ENCODE measurements at regions not wholly inside any gene's neighbourhood (a gene's known extent, or its start where the extent isn't known, plus 50 kb on each side); places are given as distances from the start of the nearest gene placed in this dataset.

DNA sequence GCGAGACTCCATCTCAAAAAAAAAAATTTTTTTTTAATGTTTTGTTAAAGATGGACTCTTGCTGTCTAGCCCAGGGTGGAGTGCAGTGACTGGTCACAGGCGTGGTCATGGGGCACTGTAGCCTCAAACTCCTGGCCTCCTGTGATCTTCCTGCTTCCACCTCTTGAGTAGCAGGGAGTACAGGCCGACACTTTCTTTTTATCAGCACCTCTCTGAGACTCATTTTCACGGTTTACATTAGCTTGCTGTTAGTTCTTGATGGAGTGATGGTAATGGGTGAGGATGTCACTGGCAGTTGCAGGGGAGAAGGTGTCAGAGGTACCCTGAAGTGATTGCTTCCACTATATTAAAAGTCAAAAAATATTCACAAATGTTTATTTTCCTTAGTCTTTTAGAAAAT lies 95.3 kb upstream of the MTPN start:
- no peak for DNase-seq (ENCODE audit: low read depth in 1 of 2, low spot score in 1 of 2)

DNA sequence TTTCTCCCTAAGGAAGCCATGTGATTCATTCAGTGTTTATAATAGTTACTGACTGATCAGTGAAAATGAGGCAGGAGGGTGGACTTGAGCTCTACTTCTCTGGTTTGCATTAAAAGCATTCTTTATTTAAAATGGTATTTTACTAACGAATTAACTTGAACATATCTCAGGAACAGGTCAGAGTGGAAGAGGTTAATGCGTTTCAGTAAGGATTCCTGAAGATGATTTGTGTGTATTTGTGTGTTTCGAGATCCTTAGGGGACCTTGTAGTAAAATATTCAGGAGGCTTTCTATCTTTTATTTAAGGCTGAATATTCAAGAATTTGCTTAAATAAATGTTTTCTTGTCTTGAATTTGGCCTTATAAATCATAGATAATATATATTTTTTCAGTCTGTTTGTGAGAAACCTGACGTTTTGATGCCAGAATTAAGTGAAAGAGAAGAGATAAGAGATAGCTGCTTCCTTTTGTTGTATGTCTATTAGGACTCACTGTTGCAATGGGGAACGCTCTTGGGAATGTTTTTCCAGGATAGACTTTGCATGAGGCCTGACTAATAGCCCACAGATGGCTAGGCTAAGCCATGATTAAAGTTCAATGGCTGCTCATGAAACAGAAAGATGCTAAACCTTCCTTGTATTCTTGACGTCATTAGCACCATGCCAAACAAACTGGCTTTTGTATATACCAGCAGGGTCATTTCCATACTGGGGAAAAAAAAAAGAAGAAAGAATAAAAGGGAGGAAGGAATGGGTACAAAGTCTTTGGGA lies 93.8 kb upstream of the MTPN start:
- no peak for DNase-seq (ENCODE audit: low read depth in 1 of 2, low spot score in 1 of 2)

DNA sequence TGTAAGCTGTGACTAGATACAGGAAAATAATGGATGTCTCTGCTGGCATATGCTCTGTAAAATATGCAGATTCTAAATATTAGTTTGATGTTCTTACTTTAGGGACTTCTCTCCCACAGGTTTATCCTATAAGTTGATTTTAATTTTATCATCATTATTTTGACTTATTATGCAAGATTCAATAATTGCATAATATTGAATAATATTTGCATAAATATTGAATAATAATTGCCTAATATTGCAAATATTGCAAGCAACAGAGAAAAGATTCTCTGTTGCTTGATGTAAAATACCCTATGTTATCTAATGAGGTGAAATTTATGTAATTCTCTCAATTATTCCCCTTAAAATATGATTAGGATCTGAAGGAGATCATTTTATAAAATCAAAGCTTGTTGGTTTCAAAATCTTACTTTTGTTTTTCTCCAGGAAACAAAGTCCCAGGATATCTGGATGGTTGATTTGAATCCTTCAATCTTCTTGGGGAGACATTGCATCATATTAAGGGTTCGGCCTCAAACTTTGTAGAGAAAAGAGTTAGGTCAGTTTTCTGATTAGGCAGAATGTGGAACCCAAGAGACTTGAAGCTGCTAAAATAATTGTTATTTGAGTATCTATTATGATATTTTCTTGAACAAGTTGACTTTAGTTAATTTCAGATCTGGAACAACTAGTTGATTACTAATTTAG lies 92.8 kb upstream of the MTPN start:
- DNase-seq (ENCODE audit: low read depth in 1 of 2, low spot score in 1 of 2), result no peak

DNA sequence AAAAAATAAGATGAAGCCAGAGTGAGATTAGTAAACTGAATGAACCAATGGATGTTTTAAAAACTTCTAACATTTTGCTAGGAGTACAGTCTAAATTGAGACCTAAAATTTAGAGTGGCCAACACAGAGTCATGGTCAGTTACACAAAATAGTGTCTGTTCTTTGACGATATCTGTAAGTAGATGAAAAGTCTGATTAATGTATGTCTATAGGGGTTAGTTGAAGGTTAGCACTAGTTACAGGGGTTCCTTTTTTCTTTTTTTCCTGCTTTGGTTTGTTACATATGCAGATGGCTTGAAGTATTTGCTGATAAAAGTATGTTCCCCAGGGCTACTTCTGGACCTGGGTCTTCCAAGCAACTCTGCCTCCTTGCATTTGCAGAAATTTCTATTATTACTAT lies 90.1 kb upstream of the MTPN start:
- DNase-seq (ENCODE audit: low read depth in 1 of 2, low spot score in 1 of 2), result no peak

DNA sequence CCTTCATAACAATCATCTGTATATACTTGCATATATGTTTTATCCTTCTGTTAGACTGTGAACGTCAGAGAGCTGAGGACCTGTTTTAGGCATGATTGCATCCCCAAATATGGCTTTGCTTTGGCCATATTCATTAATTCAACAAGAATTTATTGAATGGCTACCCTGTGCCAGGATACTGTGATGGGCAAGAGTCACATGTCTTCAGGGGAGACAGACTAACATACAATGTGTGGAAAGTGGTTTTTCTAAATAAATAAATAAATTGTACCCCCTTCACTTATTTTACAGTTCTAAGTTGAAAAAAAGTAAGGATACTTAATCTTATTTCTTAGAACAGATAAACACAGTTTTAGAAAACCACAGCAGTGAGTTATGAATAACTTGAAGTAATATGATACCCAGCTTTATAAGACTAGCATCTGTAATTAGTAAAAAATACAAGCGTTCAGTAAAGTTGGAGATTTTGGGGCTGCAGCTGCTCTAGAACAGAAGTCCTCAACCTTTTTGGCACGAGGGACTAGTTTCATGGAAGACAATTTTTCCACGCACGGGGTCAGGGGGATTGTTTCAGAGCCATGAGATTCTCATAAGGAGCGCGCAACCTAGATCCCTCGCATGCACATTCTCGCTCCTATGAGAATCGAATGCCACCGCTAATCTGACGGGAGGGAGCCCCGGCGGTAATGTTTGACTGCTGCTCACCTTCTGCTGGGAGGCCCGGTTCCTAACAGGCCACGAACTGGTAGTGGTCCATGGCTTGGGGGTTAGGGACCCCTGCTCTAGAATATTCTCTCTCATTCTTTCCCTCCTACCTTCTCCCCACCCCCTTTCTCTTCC lies 89.4 kb upstream of the MTPN start:
- no peak for DNase-seq (ENCODE audit: low read depth in 1 of 2, low spot score in 1 of 2)

DNA sequence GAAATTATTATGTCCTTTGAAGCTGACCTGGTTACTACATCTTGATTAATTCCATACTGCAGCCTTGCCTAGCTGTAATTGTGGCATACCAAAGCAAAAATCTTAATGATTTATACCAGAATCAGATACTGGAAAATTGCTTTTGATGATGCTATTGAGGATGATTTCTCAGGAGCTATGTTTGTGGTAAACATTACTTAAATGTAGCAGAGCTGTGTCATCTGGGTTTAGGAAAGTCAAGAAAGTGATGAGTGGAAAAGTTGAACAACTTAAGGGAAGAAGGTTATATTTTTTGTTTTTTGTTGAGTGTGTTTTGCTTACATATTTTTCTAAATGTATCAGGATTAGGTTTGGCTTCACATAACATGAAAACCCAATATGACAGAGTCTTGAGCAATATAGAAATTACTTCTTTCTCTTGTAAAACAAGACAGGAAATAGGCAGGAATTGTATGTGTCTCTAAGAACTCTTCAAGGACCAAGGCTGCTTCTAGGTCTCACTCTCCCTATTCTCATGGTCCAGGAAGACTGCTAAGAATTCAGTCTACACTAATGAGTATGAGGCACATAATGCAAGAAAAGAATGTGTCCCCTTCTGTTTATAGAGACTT lies 87.6 kb upstream of the MTPN start:
- DNase-seq (ENCODE audit: low read depth in 1 of 2, low spot score in 1 of 2), result no peak

DNA sequence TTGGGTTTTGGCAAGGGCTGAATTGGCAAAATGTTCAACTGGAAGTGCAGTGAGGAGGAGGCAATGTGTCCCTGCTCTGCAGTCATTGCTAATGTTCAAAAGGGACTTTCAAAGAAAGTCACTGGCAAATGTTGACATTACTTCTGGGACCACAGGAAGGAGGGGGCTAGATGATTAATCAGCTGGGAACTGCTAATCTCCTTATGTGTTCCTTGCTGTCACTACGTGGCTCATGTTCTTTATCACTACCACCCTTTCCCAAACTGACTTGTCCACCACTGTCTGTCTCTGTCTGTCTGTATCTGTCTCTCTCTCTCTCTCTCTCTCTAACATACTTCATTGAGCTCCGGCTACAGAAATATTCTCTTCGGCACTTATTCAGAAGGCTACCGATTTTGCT lies 86.9 kb upstream of the MTPN start:
- DNase-seq (ENCODE audit: low read depth in 1 of 2, low spot score in 1 of 2), result no peak

DNA sequence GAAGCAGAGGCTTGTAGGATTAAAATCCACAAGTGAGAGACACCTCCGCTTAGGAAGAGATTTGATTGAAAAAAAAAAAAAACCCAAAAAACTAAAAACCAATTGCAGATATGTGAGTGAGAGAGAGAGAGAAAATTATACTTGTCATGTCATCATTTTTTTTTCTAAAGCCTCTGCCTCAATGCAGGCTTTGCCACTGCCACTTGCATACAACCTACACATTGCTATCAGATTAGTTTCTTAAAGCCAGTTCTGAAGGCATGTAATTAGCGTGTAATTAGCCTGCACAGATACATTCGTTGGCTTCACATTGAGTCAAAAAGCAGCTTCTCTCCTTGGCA lies 86.1 kb upstream of the MTPN start:
- no peak for DNase-seq (ENCODE audit: low read depth in 1 of 2, low spot score in 1 of 2)

DNA sequence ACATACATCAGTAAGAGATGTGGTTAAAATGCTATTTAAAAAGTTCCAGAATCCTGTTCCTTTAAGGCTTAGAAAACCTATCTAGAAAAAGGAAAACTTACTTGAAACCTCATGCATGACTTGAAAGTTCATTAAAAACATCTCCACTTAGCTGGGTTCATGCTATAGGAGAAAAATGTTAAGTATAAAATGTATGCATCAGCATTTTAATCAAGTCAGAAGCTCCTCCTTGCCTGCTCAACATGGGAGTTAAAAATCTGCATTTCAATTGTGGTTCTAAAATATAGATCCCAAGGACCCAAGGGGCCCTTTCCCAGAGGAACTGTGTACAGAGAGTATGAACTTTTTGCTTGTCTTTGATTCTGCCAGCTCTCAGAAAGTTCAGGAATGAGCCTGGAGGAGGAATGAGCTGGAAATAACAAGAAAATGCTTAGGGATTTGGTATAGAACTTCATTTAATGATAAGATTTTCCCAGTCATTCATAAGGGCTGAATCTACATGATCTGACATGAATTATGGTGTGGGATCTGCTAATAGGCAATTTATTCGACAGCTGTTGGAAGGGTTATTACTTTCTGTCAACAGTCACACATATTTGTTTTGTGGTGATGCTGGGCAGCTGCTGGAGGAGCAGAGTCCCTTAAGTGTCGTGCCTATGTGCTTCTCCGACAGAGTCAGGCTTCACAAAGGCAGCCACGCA lies 85.6 kb upstream of the MTPN start:
- no peak for DNase-seq (ENCODE audit: low read depth in 1 of 2, low spot score in 1 of 2)

DNA sequence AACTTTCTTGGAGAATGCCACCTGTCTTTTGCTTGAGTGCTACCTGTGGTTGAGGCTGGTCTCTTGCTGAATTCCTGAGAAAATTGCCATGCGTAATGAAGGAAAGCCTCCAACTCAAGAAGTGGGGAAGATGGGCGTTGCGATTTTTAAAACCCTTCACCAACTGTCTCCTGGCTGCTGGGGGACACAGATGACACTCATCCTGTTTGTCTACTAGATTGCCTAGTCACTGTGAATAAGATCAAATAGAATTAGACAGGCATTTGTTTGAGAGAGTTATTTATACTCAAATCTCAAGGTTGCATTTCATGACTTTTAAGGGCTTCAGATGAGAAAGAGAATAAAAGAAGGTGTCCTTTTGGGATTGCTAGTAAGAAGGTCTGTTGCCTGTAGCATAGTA lies 84.3 kb upstream of the MTPN start:
- no peak for DNase-seq (ENCODE audit: low read depth in 1 of 2, low spot score in 1 of 2)

DNA sequence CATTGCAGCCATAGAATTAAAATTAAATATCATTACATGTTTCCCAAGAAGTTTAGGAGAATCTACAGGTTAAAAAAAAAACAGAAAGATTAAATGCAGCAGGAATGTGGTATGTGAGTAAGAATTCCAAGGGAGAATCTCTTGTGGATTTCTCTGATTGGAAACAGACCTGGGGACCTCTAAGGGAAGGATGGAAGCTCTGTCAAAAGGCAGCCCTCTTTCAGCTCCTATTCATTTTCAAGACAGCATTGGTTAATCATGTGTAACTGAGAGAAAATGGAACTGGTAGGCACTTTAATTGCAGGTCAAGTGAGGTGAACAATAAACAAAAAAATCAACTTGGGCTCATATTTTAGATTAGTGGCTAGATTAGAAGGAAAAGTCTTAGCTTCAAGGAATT lies 81.4 kb upstream of the MTPN start:
- DNase-seq (ENCODE audit: low read depth in 1 of 2, low spot score in 1 of 2), result no peak

DNA sequence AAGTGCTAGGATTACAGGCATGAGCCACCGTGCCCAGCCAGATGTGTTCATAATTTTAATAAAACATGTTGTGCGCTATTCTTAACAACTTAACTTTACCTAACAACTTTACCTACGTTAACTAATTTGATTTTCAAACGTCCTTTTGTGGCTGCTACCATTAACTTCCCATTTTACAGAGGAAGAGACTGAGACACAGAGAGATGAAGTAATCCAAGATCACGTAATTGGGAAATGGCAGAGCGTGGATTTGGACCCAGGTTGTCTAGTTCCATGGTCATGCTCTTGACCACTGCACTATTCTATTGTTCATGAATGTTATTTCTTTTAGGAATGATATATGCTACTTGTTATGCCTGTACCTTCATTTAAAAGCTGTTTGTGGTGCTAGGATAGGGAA lies 80.3 kb upstream of the MTPN start:
- no peak for DNase-seq (ENCODE audit: low read depth in 1 of 2, low spot score in 1 of 2)

DNA sequence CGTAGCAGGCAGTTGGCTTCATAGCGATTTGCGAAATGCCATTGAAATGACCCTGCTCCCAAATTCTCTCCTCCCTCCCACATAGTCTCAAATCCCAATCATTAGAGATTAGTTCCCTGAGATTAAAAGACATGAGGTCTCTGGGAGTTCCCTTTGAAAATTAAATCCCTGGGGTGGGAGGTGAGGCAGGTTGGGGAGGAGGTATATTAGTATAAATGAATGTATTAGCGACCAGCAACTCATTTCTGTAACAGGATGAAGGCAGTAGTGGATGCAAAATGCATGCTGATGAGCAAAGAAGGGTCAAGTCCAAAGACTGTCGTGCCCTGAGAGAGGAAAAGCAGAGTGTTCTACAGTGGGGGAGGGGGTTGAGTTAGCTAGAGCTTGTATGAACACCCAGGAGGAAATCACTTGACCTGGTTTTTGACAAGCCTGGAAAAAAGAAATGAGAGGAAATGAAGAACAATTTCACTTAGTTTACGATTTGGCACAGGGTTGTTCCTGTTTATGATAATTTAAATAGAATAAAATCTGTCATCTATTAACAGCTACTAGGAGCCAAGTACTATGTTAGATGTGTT lies 79.6 kb upstream of the MTPN start:
- no peak for DNase-seq (ENCODE audit: low read depth in 1 of 2, low spot score in 1 of 2)

DNA sequence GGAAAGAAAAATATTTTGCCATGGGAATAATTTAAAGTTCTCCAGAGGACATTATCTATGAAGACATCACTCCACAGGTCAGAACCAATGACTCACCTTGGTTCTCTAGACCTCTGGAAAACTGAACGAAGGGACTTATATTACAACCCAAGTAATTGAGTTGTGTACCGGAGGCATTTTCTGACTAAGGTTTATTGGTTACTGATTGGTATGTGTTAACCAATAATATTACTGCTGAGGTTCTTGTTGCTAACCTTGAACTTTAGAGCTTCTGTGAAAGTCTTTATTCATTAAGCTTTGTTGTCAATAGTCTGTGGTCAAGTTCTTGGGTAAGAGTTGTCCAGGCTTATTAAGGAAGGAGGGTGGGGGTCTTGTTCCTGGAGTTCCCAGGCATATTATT lies 78.1 kb upstream of the MTPN start:
- DNase-seq (ENCODE audit: low read depth in 1 of 2, low spot score in 1 of 2), result no peak

DNA sequence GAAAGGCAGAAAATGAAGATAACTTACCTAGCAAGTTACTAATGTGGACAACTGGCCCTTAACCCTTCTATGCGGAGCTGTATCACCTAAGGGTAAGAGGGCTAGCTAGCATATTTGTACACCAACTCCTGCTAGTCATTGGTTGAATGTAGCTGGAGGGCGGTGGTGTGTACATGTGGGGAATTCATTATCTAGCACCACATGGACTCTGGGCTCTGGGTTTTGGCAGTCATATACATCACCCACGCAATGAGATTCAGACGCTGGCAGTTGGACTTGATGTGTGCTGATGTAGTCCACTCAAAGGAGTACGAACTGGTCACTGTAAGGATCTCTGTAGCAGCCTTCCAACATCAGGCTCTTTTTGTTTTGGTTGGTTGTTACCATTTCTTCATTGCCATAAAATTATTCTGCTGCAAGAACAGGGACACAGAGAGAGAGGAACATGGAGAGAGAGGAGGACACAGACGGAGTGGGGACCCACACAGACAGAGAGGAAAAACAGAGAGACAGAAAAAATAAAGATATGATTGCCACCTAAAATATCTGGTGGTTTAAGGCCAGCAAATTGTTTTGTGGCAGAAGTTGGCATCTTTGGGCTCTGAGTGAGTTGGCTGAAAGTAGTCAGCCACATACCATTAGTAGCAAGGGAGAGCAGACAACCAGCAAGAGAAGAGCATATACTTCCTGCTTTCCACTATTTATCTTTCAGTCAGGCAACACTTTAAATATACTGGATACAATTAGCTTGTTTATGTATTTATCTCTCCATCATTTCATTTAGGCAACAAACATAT lies 76.7 kb upstream of the MTPN start:
- no peak for DNase-seq (ENCODE audit: low read depth in 1 of 2, low spot score in 1 of 2)

DNA sequence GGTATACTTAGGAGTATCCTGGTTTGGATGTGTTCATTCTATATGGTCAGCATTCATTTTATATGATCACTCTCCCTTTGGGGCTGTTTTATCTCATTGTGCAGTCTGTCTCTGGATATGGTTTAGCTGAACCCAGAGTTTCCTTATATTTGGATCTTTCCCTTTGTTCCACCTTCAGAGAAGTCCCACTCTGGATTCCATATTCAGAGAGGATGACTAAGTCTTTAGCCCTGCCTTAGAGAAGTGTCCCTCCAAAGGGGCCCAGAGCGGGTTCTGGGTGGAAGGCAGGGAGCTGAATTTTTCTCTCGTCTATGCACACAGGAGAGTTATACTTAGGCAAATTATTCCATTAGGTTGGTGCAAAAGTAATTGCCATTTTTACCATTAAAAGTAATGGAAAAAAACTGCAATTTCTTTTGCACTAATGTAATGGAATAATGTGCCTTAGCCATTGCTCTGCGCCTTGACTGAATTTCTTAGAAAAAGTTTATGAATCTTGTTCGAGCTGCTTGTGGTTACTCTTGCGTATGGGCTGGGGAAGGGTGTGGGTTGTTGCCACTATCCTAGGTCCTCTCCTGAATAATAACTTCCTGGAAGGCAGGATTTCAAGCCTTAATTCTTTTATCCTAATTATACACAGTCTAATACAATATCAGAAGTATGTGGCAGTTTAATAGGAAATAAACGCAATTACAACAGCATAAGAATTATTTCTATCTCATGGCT lies 74.2 kb upstream of the MTPN start:
- DNase-seq (ENCODE audit: low read depth in 1 of 2, low spot score in 1 of 2), result no peak

DNA sequence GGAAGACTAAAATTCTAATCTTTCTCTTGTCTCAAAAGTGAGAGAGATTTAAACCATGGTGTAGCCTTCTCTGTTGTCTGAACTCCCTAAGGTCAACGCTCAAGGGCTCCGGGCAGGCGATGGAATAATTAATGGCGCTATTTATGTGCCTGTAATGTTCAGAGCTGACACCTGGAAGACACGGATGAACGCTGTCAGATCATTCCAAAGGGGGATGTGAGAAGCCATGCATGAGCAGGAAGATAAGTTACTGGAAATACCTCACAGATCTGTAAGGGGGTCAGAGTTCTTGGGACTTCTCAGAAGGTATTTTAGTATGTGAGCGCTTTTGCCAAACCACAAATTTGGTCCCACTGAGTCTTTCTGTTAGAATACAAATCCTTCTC lies 73.3 kb upstream of the MTPN start:
- DNase-seq (ENCODE audit: low read depth in 1 of 2, low spot score in 1 of 2), result no peak

DNA sequence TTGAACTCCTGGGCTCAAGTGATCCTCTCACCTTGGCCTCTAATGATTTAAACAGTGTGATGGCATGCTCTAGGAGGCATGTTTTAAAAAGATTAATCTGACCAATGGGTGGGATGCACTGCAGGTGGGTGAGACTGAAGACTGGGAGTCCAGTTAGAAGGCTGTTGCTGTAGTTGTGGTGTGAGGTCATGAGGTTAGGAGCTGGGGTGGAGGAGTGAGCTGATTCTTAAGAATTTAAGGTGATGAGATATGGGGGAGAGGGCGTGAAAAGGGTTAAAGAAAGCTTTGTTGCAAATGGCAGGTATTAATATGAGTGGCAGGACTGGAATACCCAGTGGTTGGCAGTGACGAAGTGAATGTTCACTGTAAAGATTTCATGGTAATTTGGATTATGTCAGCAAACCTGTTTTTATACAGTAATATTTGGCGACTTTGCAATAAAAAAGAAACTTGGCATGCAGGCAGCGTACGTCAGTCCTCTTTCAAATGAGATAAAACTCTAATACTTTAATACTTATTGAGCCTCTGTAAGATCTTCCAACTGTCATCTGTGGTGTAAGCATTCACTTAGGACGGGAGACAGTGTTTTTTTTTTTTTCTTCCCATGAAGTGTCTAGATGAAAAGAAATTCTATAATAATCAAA lies 72.8 kb upstream of the MTPN start:
- no peak for DNase-seq (ENCODE audit: low read depth in 1 of 2, low spot score in 1 of 2)

DNA sequence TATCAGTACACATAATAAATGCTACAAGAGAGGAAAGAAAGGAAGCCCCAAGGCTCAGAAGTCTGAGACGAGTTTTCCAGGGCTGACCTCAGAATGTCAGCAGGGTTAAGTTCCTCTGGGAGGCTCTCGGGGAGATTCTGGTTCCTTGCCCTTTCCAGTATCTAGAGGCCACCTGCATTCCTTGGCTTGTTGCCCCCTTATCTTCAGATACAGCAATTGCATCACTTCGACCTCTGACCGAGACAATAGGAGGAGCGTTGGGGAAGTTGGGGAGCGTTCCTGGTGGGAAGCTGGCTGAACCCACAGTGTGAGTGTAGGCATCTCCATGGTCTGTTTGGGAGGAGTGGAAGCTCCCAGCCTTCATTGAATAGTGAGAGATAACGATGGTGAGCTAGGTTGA lies 72.0 kb upstream of the MTPN start:
- DNase-seq (ENCODE audit: low read depth in 1 of 2, low spot score in 1 of 2), result no peak
